Activated T-cell treated with anti-CD3 and anti-CD28 coated beads, Interleukin-2, amount 50 U/mL, for 48 hours (primary cell): ENCODE measurements at regions not wholly inside any gene's neighbourhood (a gene's known extent, or its start where the extent isn't known, plus 50 kb on each side); places are given as distances from the start of the nearest gene placed in this dataset.

Experiments
- DNase-seq, 2 experiments: peaks; one replicate each; pipeline ENCODE4 v3.0.0-alpha.2; 2020

DNA sequence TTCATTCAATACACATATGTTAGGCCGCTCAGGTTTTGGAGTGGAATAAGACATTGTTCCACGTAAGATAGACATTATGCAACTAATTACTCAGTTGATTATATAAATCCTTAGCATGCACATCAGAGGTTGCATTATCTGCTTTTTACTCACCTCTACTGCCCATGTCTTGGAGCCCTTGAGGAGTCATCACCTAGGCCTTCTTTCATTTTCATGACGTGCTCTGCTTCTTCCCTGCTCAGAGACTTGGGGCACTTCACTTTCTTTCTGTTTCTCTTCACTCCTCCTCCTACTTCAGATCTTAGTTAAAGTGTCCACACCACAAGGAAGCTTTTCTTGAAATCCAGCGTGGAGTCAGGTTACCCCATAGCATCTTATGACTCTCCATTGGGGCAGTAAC lies 241.1 kb downstream of the TLR4 start:
- no peak for DNase-seq

DNA sequence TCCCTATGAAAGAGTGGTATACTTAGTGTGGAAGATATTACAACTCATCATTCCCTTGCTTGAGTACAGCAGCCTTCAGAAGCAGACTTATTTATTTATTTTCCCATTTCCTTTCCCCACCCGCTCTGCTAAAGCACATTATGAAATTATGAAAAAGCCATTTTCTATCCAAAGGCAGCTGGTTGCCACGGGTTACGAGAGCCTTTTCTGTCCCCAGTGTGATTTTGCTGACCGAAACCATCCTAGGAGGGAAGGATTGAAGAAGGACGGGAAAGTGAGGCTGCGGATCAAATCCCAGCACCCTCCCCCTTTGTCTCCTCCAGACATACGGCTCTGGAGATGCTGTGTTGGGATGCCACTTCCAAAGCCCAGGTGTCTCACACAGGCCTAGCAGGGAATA lies 246.9 kb downstream of the TLR4 start:
- DNase-seq: no peak

DNA sequence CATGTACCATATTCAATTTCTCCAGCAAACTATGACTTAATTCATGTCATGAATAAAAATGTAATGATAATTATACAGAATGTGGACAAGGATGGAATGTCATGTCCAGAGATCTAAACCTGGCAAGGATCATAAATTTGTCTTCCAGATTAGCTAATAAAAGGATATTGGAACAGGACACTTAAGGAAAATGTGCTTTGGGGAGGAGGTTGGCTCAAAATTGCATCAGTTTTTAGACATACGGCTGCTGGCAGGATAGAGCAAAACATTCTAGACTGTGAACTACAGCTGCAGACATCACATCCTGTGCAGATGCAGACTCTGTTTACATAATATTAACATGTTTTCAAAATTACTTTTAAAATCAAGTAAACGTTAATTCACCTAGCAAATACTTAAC lies 248.4 kb downstream of the TLR4 start:
- no peak for DNase-seq

DNA sequence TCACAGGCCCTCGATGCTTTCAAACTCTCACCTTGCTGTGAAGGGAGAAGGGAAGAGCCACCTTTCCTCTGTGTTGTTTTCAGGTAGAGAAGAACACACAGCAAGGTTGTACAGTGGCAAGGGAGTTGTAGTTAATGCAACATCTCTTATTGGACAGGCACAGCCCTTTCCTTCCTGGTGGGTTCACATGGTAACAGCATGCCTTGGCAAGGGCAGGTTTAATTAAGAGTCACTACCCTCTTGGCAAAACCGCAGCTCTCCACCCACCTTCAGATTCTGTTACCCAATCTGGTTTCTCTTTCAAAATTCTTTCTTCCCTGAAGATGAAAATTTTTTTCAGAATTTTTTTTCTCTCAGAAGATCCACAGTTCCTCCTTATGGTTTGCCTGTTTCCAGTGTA lies 253.1 kb downstream of the TLR4 start:
- no peak for DNase-seq

DNA sequence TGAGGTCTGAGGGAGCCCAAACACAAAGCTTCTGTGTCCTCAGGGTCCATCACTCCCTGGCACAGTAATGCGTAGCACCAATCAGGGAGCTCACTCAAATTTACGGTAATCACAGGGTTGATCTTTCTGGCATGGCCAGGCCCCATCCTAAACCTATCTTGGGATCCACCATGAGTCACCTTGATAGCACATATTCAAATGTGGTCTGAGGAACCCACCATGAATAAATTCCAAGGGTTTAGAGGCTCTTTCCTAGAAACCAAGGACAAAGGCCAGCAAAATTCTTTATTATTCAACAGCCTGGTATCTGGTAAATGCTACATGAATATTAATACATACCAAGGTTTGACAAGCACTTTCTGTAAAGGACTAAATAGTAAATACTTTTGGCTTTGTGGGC lies 254.5 kb downstream of the TLR4 start:
- no peak for DNase-seq

DNA sequence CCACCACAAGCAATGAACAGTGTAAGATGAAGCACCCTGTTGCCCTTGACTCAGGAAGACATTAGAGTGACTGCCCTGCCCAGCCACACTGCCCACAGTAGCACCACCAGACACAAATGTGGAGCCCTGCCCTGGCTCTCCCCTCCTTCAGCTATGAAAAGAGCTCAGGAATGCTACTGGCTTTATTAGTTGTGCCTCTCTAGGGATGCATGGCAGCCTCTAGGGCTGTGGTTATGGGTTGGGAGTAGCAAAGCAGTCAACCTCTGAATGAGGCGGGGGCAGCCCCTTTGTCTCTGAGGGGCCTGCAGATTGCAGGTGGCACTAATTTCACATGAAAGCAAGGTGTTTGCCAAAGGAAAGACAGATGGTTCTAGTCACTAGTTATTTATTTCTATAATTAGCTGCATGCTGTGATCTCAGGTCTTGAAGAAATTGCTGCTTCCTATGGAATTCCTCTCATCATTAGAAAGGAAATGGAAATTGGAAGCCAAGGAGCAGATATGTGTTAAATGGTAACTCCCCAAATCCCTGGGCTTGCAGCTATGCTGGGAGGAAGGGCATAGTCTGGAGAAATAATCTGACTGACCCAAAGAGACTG lies 259.4 kb downstream of the TLR4 start:
- DNase-seq: no peak

DNA sequence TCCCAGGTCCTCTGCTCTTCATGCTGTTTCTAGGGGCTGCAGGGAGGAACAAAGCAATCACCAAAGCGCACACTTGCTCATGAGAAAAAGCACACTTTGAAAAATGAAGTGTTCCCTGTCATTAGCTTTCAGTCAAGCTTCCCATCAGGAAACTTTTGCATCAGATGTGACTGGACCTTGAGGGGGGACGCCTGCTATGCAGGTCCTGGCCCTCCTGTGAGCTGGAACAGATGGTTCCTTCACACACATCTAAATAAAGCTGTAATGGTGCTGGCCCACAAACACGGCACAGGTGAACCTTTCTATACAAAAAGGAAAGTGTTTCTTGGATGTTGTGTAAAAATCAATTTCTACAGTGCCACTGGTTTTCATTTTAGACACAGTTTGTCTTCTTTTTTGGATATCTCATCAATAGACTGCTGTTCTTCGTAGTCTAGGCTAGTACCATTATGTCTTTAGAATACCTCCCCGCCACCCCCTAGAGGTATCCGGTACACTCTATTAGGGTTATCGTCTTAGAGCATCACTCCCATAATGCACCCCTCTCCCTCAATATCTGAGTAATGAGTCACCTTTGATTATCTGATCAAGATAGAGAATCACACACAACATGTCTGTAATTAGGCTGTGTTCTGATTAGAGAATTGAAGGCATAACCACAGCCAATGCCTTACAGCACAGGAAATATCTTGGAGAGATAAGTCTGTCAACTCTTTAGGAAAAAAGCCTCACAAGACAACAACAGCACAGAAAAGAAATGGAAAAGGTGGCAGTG lies 266.3 kb downstream of the TLR4 start:
- DNase-seq: no peak

DNA sequence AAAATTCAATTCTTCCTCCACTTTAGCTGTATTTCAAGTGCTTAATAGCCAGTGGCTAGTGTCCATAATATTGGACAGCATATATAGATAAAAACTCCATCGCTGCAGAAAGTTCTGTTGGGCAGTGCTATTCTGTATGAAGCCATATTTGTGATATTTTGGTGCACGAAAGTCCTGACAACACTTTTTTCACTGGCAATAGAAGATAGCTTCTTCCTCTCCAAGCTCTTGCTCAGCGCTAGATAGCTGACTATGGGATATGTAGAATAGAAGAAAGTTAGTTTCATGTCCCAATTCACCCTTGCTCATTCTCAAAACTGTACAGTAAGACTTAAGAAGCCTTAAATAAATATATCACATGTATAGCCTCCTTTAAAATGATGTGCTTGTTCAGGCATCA lies 269.9 kb downstream of the TLR4 start:
- DNase-seq: no peak

DNA sequence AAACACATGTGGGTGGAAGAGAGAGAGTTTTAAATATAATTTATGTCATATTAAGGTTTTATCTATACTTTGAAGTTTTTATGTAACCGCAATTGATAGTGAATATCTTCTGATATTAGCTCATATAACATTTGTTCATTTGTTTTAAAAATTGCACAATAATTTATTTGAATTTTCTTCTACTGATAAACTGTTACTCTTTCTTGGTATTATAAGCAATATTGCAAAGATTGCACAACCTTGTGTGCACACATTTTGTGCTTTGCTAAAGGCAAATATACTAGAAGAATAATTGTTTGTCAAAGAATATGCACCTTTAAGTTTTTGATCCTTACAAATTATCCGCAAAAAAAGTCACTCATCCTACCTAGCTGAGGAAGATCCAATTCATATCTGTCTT lies 275.7 kb downstream of the TLR4 start:
- no peak for DNase-seq

DNA sequence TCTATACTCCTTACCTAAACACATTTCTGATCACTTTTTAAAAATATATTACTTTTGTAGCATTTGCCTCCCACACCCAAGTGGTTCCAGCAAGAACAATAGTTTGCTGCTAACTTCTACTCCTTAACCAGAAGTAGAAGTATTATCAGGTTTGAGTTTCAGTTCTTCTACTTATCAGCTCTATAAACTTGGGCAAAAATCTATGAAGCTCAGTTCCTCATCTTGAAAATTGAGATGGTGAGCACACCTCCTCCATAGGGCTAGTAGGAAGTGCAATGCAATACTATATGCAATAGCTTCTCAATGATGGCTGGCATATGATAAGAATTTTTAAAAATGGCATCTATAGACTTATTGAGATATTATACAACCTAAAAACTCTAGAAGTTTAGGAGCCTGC lies 283.7 kb downstream of the TLR4 start:
- DNase-seq: no peak

DNA sequence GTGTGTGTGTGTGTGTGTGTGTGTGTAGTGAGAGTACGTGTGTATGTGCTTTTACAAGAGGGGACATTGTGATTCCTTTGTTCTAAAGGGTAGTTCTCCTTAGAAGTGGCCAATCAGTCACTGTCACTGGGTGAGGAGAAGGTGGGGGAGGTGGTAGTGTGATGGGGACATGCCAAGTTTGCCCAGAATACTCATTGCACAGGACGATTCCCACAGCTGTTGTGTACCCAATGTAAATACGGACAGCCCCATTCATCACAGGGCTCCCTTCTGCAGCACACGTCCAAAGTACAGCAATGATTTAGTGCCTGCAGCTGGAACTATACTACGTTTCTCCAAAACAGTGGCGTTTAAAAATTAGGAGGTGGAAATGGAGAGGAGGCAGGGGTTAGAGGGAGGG lies 287.8 kb downstream of the TLR4 start:
- no peak for DNase-seq

DNA sequence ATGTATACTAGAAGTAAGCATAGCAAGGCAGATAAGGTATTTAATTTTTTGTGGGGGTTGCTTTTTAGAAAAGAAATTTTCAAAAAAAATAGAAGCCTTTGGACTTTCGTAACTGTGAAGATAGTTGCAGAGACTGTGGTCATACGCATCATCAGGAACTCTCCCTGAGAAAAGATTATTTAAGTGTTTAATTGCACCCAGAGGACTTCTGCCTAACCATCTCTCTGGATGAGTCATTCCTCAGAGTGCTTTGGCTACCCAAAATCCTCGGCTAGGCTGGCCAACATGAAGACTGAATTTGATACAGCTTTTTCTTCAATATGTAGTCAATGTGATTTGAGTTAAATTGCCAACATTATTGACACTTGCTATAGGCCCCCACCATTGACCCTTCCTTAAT lies 296.4 kb downstream of the TLR4 start:
- no peak for DNase-seq

DNA sequence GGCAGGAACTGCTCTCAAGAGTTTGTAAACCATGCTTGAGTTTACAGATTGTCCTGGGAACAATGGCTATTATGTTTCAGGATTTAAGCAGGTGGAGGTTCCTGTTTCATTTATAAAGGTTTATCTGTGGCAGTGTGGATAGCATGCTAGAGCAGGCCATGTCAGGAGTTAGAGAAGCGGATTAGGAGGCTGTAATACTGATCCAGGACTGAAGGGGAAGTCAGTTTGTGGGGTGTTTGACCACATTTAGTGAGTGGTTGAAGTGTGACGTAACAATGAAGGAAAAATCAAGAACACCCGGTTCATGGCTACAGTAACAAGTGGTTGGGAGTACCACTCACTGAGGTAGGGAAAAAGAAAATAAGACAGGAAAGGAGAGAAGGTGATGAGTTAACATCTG lies 299.0 kb downstream of the TLR4 start:
- DNase-seq: no peak

DNA sequence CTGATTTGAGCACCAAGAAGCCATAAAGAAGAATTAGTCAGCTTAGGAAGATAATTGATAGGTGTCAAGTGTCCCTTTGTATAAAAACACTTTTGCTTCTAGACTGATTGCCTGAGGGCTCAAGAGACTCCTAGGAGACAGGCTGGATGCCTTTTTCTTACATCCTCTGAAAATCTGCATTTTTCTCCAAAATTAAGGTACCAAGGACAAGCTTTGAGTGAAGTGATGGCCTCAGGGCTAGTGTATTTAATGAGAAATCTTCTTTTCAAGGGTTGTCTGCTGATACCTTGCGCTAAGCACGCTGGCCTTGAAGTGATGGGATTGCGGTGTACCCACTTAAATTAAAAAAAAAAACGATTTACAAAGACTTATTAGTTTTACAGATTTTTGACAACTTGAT lies 304.0 kb downstream of the TLR4 start:
- no peak for DNase-seq

DNA sequence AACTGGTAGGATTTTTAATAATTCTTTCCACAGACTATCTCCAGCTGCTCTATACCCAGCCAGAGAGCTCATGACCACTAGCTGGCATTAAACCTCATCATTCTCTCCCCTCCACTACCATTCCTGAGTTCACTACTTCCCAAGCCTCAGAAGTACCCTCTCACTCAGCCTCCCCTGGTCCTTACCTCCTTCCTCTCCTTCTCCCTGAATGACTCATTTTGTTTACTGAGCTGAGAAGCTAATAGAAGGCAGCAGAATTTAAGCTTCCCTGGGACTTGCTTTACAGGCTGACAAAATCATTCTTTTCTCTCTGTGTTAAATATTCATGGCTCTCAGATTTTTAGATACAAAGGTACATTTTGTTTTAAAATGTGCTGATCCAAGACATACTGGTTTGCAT lies 305.4 kb downstream of the TLR4 start:
- DNase-seq: no peak

DNA sequence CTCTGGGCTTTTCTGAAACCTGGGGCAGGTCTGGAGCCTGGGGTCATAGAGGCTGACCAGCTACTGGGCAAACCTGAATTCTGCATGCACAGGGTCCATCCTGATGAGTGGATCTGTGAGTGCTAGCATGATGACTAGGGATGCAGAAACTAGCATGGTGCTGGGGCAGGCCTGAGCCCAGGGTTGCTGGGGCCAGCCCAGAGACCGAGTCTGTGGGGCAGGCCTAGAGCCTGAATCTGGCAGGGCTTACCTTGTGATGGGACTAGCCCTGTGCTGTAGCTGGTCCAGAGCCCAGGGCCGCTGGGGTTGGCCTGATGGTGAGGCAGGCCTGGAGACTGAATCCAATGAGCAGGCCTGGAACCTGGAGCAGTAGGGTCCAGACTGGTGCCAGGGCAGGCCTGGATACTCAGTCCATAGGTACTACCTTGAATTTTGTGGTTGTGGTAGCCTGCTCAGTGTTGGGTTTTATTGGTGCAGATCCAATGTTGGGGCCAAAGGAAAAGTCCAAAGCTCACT lies 313.5 kb downstream of the TLR4 start:
- no peak for DNase-seq

DNA sequence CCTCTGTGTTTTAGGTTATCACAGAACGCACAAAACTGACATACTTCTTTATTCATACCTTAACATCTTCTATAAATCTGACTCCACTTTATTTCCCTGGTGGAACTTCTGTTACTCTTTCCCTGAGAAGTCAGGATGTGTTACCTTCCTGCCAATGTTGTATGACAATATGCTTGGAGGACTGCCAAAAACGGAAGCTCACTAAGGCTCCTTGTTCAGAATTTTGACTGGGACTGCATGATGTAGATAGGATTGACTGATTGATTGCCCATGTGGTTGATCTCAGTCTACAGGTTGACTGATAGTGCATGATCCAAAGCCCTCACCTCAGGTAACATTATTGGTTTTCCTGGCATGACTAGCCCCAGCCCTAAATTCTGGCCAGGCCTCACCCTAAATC lies 319.4 kb downstream of the TLR4 start:
- DNase-seq: no peak

DNA sequence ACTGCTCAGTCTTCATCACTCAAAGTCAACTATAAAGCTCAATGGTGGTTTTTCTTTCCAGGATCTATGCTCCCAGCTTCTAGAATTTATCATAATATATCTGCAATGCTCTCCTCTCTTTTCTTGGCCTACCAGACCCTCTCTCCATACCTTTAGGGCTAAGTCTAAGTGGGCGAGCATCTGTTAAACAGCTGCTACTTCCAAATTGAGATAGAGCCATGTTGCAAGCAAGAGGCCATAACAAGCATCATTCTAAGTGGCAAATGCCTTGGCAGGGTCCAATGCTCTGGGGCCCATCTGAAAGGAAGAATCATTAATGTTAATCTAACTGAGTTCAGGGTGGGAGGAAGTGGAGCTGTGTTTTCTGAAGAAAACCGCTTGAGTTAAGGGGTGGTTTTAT lies 324.0 kb downstream of the TLR4 start:
- DNase-seq: no peak

DNA sequence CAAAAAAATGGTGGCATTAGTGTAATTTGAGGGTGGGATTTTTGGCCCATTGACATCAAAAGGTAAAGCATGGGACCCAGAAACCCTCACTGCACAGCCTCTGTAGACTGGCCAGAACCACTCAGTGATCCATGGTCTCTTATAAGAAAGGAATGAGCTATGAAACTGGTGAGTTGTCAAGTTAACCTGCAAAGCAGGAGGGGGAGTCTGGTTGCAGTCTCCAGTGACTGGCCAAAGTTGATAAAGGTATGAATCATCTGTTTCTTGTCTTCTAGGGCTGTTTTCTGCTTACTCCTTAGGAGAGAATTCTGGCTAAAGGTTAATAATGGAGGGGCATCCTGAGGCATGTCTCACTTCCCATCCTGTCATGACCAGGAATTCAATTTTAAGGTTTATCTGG lies 325.2 kb downstream of the TLR4 start:
- no peak for DNase-seq

DNA sequence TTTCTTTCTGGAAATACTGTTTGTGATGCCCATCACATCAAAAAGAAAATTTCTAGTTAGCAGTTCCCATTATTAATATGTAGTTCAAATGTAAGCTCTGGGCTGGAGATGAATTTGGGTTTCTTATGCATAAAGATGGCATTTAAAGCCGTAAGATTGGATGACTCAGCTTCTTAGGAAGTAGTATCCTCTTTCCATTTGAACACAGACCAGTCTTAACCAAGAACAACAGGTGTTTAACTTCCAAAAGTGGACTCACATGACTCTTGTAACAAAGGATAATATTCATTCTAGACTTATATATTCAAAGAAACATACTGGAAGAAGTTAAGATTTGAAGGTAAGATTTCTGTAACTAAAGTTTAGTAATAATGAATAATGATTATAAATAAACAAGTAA lies 330.5 kb downstream of the TLR4 start:
- no peak for DNase-seq

DNA sequence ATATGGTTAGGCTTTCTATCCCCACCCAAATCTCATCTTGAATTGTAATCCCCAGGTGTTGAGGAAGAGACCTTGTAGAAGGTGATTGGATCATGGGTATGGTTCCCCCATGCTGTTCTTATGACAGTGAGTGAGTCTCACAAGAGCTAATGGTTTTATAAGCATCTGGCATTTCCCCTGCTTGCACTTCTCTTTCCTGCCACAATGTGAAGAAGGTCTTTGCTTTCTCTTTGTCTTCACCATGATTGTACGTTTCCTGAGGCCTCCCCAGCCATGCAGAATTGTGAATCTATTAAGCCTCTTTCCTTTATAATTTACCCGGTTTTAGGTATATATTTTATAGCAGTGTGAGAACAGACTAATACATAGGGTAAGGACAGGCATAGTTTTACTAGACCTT lies 334.5 kb downstream of the TLR4 start:
- no peak for DNase-seq

DNA sequence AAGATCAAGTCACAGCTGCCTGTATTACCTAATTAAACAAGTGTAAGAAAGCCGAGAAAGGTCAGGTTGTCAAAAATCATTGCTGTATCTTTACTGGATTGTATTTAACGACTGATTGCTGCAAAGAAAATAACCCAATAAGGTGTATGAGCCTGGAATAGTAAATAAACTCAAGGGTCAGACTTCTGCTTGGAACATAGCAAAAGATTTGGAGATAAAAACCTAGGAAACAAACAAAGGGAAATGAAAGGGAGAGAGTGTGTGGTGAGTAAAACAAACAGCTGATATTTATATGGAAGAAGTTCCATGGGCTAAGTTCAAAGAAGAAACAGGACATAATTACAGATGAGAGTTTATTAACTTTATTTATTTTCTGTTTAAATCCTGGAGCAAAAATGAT lies 354.0 kb downstream of the TLR4 start:
- no peak for DNase-seq

DNA sequence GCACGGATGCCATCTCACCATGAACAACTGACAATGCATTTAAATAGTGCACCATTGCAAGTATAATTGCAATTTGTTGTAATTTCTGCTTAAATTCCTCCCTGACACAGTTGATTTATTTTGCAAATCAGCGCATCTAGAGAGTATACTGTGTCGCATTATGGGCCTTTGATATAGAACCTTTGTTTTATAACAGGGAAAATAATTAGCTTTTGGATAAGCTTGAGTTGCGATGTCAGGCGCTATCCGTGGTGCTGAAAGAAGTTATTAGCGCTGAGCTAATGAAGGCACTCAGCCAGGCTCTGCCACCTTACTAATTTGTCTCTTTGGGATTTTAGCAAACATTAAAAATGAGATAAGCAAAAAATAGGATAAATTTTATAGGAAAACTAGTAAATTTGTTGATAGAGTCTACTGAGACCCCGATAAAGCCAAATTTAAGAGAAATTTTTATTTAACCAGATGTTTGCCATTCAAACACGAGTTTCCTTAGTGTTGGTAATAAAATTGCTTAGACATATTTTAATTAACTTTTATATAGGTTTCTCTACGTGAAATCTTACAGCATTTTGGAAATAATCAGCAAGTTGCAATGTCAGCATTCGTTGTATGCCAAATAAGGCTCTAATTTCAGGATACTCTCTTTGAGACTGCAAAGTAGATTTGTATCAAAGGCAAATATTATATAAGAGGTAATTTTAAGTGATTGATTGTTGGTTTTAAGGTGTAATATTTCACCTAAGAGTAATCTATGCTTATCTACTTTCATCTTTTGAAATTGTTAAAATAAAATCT lies 355.5 kb downstream of the TLR4 start:
- DNase-seq: peak in 1 of 2 experiments; percentile 14

DNA sequence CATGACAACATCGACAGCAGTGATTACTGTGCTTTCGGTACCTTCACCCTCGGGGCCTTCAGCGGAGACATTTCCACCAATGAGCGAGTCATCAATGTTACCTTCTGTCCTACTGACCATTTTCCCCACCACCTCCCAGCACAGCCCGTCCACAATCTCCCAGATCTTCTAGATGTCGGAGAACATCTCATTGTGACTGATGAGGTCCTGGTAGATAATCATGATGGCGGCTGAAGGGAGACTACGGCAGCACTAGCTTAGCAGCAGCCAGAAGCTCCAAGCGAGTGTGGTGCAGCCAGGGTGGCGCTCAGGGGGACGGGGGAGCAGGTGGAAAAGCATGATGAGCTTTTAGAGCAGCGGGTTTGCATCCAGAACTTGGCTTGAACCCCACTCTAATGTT lies 379.0 kb downstream of the TLR4 start:
- no peak for DNase-seq
